GM23248 (cell line): ENCODE measurements at regions not wholly inside any gene's neighbourhood (a gene's known extent, or its start where the extent isn't known, plus 50 kb on each side); places are given as distances from the start of the nearest gene placed in this dataset.

Experiments
- DNase-seq: peaks from one replicate; pipeline ENCODE4 v3.0.0-alpha.2; 2015
- H2AFZ ChIP-seq: fragments of 200-600 bp; sonication (generic); 2 replicates; pipeline ENCODE4 v1.6.1; 2016; ENCODE audit warnings: antibody characterized with exemption
- H3F3A ChIP-seq: fragments of 200-600 bp; sonication (generic); 2 replicates; pipeline ENCODE4 v1.6.1; 2016; ENCODE audit warnings: mild to moderate bottlenecking, antibody characterized with exemption, mixed run types; ENCODE audit not compliant: insufficient read depth
- H3K27ac ChIP-seq: fragments of 200-600 bp; sonication (generic); 2 replicates; pipeline ENCODE4 v1.5.1; 2016; ENCODE audit warnings: mild to moderate bottlenecking
- H3K27me3 ChIP-seq: fragments of 200-600 bp; sonication (generic); replicated peaks from 2 replicates; pipeline ENCODE4 v1.6.1; 2016; ENCODE audit warnings: mild to moderate bottlenecking; ENCODE audit not compliant: insufficient read depth
- H3K36me3 ChIP-seq: fragments of 200-600 bp; sonication (generic); 2 replicates; pipeline ENCODE4 v1.6.1; 2016; ENCODE audit warnings: low read depth, mild to moderate bottlenecking
- H3K4me1 ChIP-seq: fragments of 200-600 bp; sonication (generic); 2 replicates; pipeline ENCODE4 v1.6.1; 2016; ENCODE audit warnings: mild to moderate bottlenecking; ENCODE audit not compliant: insufficient read depth
- H3K4me2 ChIP-seq: fragments of 200-600 bp; sonication (generic); one replicate; pipeline ENCODE4 v1.6.1; 2016; ENCODE audit warnings: mild to moderate bottlenecking; ENCODE audit not compliant: unreplicated experiment
- H3K4me3 ChIP-seq: fragments of 200-600 bp; sonication (generic); 2 replicates; pipeline ENCODE4 v1.5.1; 2016; ENCODE audit warnings: mild to moderate bottlenecking
- H3K79me2 ChIP-seq: fragments of 200-600 bp; sonication (generic); 2 replicates; pipeline ENCODE4 v1.6.1; 2016; ENCODE audit warnings: mild to moderate bottlenecking; ENCODE audit not compliant: insufficient read depth
- H3K9ac ChIP-seq: fragments of 200-600 bp; sonication (generic); 2 replicates; pipeline ENCODE4 v1.6.1; 2016; ENCODE audit warnings: mild to moderate bottlenecking
- H3K9me2 ChIP-seq: fragments of 200-600 bp; sonication (generic); 2 replicates; pipeline ENCODE4 v1.6.1; 2016; ENCODE audit warnings: mixed run types, mild to moderate bottlenecking, moderate library complexity; ENCODE audit not compliant: insufficient read depth
- H3K9me3 ChIP-seq: fragments of 200-600 bp; sonication (generic); one replicate; pipeline ENCODE4 v1.6.1; 2017; ENCODE audit warnings: low read depth
- H4K20me1 ChIP-seq: fragments of 200-600 bp; sonication (generic); 2 replicates; pipeline ENCODE4 v1.6.0; 2016; ENCODE audit not compliant: insufficient read depth
- EZH2 ChIP-seq: fragments of 200-600 bp; sonication (generic); IDR thresholded peaks from 2 replicates; pipeline ENCODE4 v1.6.1; 2018; ENCODE audit warnings: antibody characterized with exemption, mild to moderate bottlenecking; ENCODE audit not compliant: insufficient read depth, poor library complexity, severe bottlenecking
- EZH2phosphoT487 ChIP-seq: fragments of 200-600 bp; sonication (generic); IDR thresholded peaks from 2 replicates; pipeline ENCODE4 v1.6.1; 2018; ENCODE audit warnings: antibody characterized with exemption, moderate library complexity, mild to moderate bottlenecking, low read depth; ENCODE audit not compliant: insufficient read depth
- WGBS, 2 experiments: methylation state at CpG; one replicate each; pipeline ENCODE4 v1.1.6; 2015 to 2017; ENCODE audit warnings: low lambda C conversion rate in 2 of 2, low coverage in 1 of 2; ENCODE audit errors: missing lambda C conversion rate in 2 of 2; 5-methylcytosine and 5-hydroxymethylcytosine counted together
- in situ Hi-C: fragments of 300-500 bp; cut with MboI; formaldehyde crosslinking; loops from 2 replicates; pipeline ENCODE4 v1.15.0; 2020

GRCh38 chr7:52656098-52656497 lies 379.3 kb upstream of the POM121L12 start:
- Histone ChIP-seq H3F3A (no peaks in the 10 kb centered on the region), H3K4me2 (no peak overlapping the region), H3K79me2 (no peaks in the 10 kb centered on the region), H3K9me2 (no peaks in the 10 kb centered on the region), H3K27me3 (no peaks in the 10 kb centered on the region), H3K9me3 (no peaks in the 10 kb centered on the region), H3K9ac (no peak overlapping the region), H3K4me1 (no peaks in the 10 kb centered on the region), H2AFZ (no peak overlapping the region), H4K20me1 (no peaks in the 10 kb centered on the region), H3K4me3 (no peak overlapping the region), H3K36me3 (no peaks in the 10 kb centered on the region), H3K27ac (no peak overlapping the region)
- in situ Hi-C loops, result no loop called here
- DNase-seq, result no peak
- 9 to 10% methylated on average over 3 of the region's 3 CpGs for WGBS, 2 experiments
- TF ChIP-seq EZH2, result no peak
- no peak for TF ChIP-seq EZH2phosphoT487

DNA sequence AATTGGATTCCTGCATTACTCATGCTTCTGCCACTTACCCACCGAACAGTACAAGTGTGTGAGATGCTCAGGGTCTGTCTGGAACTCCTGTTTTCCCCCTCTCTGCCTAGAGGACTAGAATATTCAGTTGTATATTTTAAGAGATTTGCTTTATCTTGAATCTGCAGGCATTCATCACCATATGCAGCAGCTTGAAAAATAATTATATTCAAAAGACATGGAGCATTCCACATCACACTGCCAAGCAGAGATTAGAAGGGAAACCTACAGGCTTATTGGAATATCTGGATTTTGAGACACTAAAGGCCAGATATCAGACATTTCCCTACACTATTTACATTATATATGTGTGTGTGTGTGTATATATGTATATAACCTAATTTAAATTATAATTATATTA lies 382.8 kb upstream of the POM121L12 start:
- no peak overlapping the region for H3K27ac ChIP-seq
- no peak overlapping the region for H2AFZ ChIP-seq
- H3K4me3 ChIP-seq, result no peak overlapping the region
- H3K27me3 ChIP-seq, result no peaks in the 10 kb centered on the region
- TF ChIP-seq EZH2phosphoT487 (no peak), EZH2 (no peak)
- H3K79me2 ChIP-seq, result no peaks in the 10 kb centered on the region
- WGBS, 2 experiments, result 0 to 7% methylated on average over 1 of the region's 1 CpG
- in situ Hi-C loops, result no loop called here
- H3K9me3 ChIP-seq, result no peaks in the 10 kb centered on the region
- no peaks in the 10 kb centered on the region for H3K9me2 ChIP-seq
- H3K9ac ChIP-seq, result no peak overlapping the region
- H3K4me2 ChIP-seq, result no peak overlapping the region
- no peaks in the 10 kb centered on the region for H3K36me3 ChIP-seq
- no peaks in the 10 kb centered on the region for H3K4me1 ChIP-seq
- no peaks in the 10 kb centered on the region for H3F3A ChIP-seq
- no peak for DNase-seq
- no peaks in the 10 kb centered on the region for H4K20me1 ChIP-seq

GRCh38 chr7:52648872-52649271 lies 386.6 kb upstream of the POM121L12 start:
- in situ Hi-C loops, result no loop called here
- Histone ChIP-seq H3K27me3 (no peaks in the 10 kb centered on the region), H3K4me1 (no peaks in the 10 kb centered on the region), H3K79me2 (no peaks in the 10 kb centered on the region), H3K9ac (no peak overlapping the region), H3K27ac (no peak overlapping the region), H3K9me3 (no peaks in the 10 kb centered on the region), H3F3A (no peaks in the 10 kb centered on the region), H4K20me1 (no peaks in the 10 kb centered on the region), H2AFZ (no peak overlapping the region), H3K9me2 (no peaks in the 10 kb centered on the region), H3K4me2 (no peak overlapping the region), H3K4me3 (no peak overlapping the region), H3K36me3 (no peaks in the 10 kb centered on the region)
- DNase-seq, result no peak
- WGBS, 2 experiments, result 7 to 10% methylated on average over 1 of the region's 1 CpG
- TF ChIP-seq EZH2 (no peak), EZH2phosphoT487 (no peak)

- in situ Hi-C loops, result no loop called here
- Histone ChIP-seq H3F3A (no peaks in the 10 kb centered on the region), H2AFZ (no peak overlapping the region), H3K9me2 (no peaks in the 10 kb centered on the region), H3K9ac (no peak overlapping the region), H3K79me2 (no peaks in the 10 kb centered on the region), H3K4me3 (no peak overlapping the region), H3K4me1 (no peaks in the 10 kb centered on the region), H3K4me2 (no peak overlapping the region), H4K20me1 (no peaks in the 10 kb centered on the region), H3K9me3 (no peaks in the 10 kb centered on the region), H3K27me3 (no peaks in the 10 kb centered on the region), H3K36me3 (no peaks in the 10 kb centered on the region), H3K27ac (no peak overlapping the region)
- TF ChIP-seq EZH2 (no peak), EZH2phosphoT487 (no peak)
- 6 to 8% methylated on average over 1 of the region's 1 CpG for whole genome bisulfite sequencing, 2 experiments
- DNase-seq, result no peak
Measured at GRCh38 chr7:52647046-52647445, 388.4 kb upstream of the POM121L12 start.

DNA sequence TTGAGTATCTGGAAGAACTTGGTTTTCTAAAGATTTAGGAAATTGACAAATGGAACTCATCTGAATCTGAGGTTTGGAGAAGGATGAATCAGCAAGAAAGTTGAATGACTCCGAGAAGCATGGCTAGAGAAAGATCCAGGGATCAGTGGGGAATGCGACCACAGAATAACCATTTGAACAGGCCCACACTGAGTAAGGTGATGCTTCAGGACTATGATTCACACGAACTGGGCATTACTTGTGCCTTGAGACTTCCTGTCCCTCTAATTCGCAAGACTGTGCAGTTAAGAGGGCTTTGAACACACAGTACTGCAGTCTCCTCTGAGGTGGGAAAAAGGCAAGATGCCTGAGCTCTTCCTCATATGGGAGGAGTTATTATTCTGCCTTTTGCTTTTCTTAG lies 395.5 kb upstream of the POM121L12 start:
- Histone ChIP-seq H3K4me1 (no peaks in the 10 kb centered on the region), H2AFZ (no peak overlapping the region), H3K9ac (no peak overlapping the region), H3K36me3 (no peaks in the 10 kb centered on the region), H4K20me1 (no peaks in the 10 kb centered on the region), H3K9me3 (no peaks in the 10 kb centered on the region), H3K27me3 (no peaks in the 10 kb centered on the region), H3K27ac (no peak overlapping the region), H3K9me2 (no peaks in the 10 kb centered on the region), H3F3A (no peaks in the 10 kb centered on the region), H3K79me2 (no peaks in the 10 kb centered on the region), H3K4me3 (no peak overlapping the region), H3K4me2 (no peak overlapping the region)
- in situ Hi-C loops, result no loop called here
- TF ChIP-seq EZH2phosphoT487 (no peak), EZH2 (no peak)
- no peak for DNase-seq
- WGBS, 2 experiments, result 11 to 23% methylated on average over 4 of the region's 4 CpGs
